ENCODE measurements at regions not wholly inside any gene's neighbourhood (a gene's known extent, or its start where the extent isn't known, plus 50 kb on each side); places are given as distances from the start of the nearest gene placed in this dataset.

DNA sequence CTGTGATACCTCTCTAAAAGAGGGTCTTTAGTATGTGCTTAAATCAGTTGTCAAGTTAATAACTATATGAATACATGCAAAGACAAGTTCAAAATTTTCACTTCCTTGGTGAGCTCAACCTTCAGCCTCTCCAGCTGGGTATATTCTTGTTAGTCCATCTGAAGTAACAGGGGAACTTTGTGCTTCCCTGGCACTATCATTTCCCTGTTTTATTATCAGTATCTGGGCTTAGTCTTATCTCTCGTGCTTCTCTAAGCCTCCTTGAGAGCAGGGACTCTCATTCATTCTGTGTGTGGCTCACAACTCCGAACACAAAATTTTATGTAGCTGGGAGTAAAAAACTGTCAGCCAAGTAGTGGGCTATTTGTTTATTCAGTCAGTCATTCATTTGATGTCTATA, 175.9 kb upstream of the MAP3K1 start:
- no peak for ATAC-seq
- TF ChIP-seq, protein P1, sequence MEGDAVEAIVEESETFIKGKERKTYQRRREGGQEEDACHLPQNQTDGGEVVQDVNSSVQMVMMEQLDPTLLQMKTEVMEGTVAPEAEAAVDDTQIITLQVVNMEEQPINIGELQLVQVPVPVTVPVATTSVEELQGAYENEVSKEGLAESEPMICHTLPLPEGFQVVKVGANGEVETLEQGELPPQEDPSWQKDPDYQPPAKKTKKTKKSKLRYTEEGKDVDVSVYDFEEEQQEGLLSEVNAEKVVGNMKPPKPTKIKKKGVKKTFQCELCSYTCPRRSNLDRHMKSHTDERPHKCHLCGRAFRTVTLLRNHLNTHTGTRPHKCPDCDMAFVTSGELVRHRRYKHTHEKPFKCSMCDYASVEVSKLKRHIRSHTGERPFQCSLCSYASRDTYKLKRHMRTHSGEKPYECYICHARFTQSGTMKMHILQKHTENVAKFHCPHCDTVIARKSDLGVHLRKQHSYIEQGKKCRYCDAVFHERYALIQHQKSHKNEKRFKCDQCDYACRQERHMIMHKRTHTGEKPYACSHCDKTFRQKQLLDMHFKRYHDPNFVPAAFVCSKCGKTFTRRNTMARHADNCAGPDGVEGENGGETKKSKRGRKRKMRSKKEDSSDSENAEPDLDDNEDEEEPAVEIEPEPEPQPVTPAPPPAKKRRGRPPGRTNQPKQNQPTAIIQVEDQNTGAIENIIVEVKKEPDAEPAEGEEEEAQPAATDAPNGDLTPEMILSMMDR (IDR thresholded peaks at IDR 0.05), result no peak
- Histone ChIP-seq H3K9me3 (no peaks in the 10 kb centered on the region), H3K36me3 (no peaks in the 10 kb centered on the region), H3K27me3 (no peaks in the 10 kb centered on the region), H3K27ac (peak overlapping the region; percentile 17 to 80 (median 70)), H3K4me1 (peaks cover 26 to 63% (median 61%) of the 10 kb centered on the region in 3 donors), H3K4me3 (no peak overlapping the region)
- DNase-seq, result no peak
- 50 to 63% methylated on average over 2 of the region's 2 CpGs for WGBS, 2 donors
- FAIRE-seq, result no peak
- intact Hi-C loops (cut with DNase I), result no loop called here

DNA sequence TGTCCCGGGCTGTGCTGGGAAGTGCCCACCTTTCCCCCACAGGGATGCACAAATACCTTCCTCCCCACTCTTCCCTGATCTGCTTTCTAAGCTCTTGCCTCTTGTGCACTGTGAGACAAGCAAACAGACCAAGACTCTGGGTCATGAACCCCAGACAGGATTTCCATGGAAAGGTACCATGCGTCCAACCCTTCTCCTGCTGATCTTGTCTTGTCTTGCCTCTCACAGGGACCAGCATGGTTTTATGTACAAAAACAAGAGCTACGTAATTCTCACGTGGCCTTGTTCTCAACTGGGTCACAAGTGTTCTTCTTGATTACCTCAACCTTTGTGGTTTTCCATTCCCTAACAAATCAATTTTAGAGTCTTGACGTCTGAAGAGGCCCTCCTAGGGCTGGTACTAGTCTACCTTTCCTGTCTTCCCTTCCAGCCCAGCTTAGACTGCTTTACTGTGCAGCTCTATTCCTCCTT, 176.5 kb upstream of the MAP3K1 start:
- DNase-seq (no peak), FAIRE-seq (no peak), ATAC-seq (peak; percentile 3 to 33 (median 17))
- Histone ChIP-seq H3K27me3 (no peaks in the 10 kb centered on the region), H3K36me3 (no peaks in the 10 kb centered on the region), H3K27ac (peak overlapping the region; percentile 17 to 80 (median 70)), H3K4me1 (peaks cover 26 to 63% (median 61%) of the 10 kb centered on the region in 3 donors), H3K4me3 (no peak overlapping the region), H3K9me3 (no peaks in the 10 kb centered on the region)
- TF ChIP-seq, protein P1 (IDR thresholded peaks at IDR 0.05), result no peak
- intact Hi-C loops (cut with DNase I), result no loop called here
- 31 to 35% methylated on average over 5 of the region's 5 CpGs for WGBS, 2 donors

DNA sequence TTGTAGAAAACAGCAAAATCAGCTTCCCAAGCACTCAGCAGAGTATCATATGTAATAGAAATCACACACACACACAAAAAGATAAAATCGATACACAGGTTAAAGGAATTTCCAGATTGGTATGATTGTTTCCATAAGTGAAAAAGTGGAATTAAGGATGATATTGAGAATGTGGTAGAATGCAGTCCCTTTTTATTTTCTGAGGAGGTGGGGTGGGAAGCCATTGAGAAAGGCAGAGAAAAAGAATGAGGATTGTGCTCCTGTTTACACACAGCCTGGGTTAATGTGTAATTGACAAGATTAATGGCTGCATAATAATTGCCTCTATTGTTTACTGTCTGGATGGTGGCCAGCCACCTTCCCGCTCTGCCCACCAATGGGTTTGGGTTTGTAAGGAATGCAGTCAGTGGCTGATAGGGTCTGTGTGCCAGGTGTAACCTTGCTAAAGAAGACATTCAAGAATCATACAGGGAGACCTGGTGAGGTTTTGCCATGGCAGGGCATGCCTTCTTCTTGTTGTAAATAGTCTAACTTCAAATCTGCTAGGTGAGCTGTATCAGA, 177.2 kb upstream of the MAP3K1 start:
- peak overlapping the region; percentile 17 to 80 (median 70) for H3K27ac ChIP-seq
- intact Hi-C loops (cut with DNase I), result no loop called here
- peak; percentile 77 to 86 (median 82) for ATAC-seq
- peak; percentile 69 to 87 (median 82) for DNase-seq
- TF ChIP-seq, protein P1 (IDR thresholded peaks at IDR 0.05), result no peak
- H3K9me3 ChIP-seq, result no peaks in the 10 kb centered on the region
- peaks cover 26 to 63% (median 61%) of the 10 kb centered on the region in 3 donors for H3K4me1 ChIP-seq
- H3K27me3 ChIP-seq, result no peaks in the 10 kb centered on the region
- WGBS, 2 donors, result 14 to 19% methylated on average over 2 of the region's 2 CpGs
- no peak for FAIRE-seq
- H3K4me3 ChIP-seq, result no peak overlapping the region
- no peaks in the 10 kb centered on the region for H3K36me3 ChIP-seq

DNA sequence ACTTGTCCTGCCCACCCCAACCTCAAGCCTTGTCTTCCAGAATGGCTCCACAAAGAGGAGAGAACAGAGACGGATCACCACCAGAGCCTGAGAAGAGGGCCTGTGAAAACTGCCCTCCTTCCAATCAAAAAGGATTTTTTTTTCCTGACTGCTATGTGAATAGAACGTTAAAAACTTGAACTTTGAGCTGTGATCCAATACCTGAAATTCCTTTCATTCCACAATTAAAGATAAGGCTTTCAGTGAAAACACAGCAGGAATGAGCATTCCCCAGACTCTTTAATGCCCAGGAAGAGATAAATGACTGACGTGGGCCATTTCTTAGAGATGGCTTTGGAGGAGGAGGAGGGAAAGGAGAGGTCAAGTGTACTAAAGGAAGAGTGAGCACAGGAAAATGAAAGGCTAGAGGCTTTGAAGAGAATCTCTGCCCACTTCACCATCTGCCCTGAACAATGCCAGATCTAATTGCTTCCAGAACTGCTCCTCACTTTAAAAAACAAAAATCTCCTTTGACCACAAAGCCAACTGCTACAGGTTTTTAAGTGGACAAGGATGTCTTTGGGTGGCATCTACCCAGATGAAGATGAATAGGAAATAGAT, 177.9 kb upstream of the MAP3K1 start:
- no peaks in the 10 kb centered on the region for H3K36me3 ChIP-seq
- H3K4me1 ChIP-seq, result peaks cover 26 to 64% (median 63%) of the 10 kb centered on the region in 3 donors
- H3K27ac ChIP-seq, result peak overlapping the region in 3 of 4 donors; percentile 0 to 80 (median 77)
- 15 to 17% methylated on average over 3 of the region's 3 CpGs for WGBS, 2 donors
- no peak overlapping the region for H3K4me3 ChIP-seq
- H3K27me3 ChIP-seq, result no peaks in the 10 kb centered on the region
- FAIRE-seq, result no peak
- ATAC-seq, result peak; percentile 19 to 48 (median 35)
- DNase-seq, result no peak
- TF ChIP-seq, protein P1 (IDR thresholded peaks at IDR 0.05), result no peak
- no peaks in the 10 kb centered on the region for H3K9me3 ChIP-seq
- intact Hi-C loops (cut with DNase I), result no loop called here

DNA sequence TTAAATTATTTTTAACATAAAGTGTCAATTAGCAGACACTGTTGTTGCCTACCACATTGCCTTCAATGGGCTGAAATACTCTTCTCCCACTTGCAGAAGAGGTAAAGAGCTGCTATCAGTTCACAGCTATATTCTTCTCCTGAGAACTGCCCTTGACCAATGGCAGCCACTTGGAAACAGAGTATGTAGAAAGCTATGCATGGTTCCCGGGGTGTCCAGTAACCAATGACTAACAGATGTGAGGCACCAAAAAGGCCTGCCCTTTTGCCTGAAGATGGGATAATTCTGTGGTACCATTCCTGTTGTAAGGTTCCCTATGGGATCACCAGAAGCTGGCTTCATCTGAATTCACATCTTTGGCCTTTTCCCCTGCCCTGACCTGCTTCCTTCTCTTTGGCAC, 181.4 kb upstream of the MAP3K1 start:
- Histone ChIP-seq H3K4me3 (no peak overlapping the region), H3K4me1 (peaks cover 11 to 38% (median 36%) of the 10 kb centered on the region in 3 donors), H3K9me3 (no peaks in the 10 kb centered on the region), H3K27ac (no peak overlapping the region), H3K36me3 (no peaks in the 10 kb centered on the region), H3K27me3 (no peaks in the 10 kb centered on the region)
- TF ChIP-seq, protein P1 (IDR thresholded peaks at IDR 0.05), result no peak
- WGBS, 2 donors, result 92 to 95% methylated on average over 1 of the region's 1 CpG
- no peak for FAIRE-seq
- ATAC-seq, result no peak
- intact Hi-C loops (cut with DNase I), result no loop called here
- no peak for DNase-seq
